ENCODE measurements at regions not wholly inside any gene's neighbourhood (a gene's known extent, or its start where the extent isn't known, plus 50 kb on each side); places are given as distances from the start of the nearest gene placed in this dataset.

DNA sequence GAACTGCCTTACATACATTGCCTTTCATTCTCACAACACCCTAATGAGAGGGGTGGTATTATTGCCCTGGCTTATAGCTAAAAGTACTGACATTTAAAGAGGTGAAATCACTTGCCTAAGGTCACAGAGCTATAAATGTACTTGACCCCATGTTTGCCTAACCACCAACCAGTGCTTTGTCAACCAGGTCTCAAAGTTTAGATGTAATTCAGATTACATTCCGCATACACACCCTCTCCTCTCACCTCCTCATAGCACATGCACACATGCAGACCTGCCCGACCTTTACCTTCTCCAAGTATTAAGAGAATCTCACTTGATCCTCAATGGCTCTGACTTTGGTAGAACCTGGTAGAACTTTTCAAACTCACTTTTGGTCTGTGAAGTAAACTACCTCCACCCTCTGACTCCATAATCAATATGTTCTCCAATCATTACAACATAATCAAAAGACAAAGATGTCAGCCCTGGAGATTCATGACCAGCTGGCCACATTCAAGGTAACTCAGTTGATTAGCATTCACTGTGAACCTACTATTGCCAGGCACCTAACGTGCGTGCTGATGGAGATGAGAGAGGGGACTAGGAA, 63.2 kb upstream of the HES1 start:
- H3K4me1 Mint-ChIP-seq: peaks cover 19% of the 10 kb centered on the region
- H3K9me3 Mint-ChIP-seq: peaks cover 4% of the 10 kb centered on the region
- peaks cover 42% of the 10 kb centered on the region for H3K27me3 Mint-ChIP-seq
- H3K27ac Mint-ChIP-seq: no peak overlapping the region
- peak overlapping the region; percentile 55 for H3K4me3 Mint-ChIP-seq
- no peak for ATAC-seq (replicated peaks)
- H3K36me3 Mint-ChIP-seq (ENCODE audit: low read depth): no peaks in the 10 kb centered on the region

- H3K27ac Mint-ChIP-seq: no peak overlapping the region
- H3K4me3 Mint-ChIP-seq: no peak overlapping the region
- H3K27me3 Mint-ChIP-seq: peaks cover 49% of the 10 kb centered on the region
- H3K4me1 Mint-ChIP-seq: peaks cover 14% of the 10 kb centered on the region
- no peaks in the 10 kb centered on the region for H3K9me3 Mint-ChIP-seq
- ATAC-seq (replicated peaks): no peak
- H3K36me3 Mint-ChIP-seq (ENCODE audit: low read depth): no peaks in the 10 kb centered on the region
These were observed 62.0 kb upstream of the HES1 start for GRCh38 chr3:194073926-194074325.

GRCh38 chr3:194075088-194075615, 60.8 kb upstream of the HES1 start:
- no peak for ATAC-seq (replicated peaks)
- Mint-ChIP-seq H3K4me3 (no peak overlapping the region), H3K36me3 (ENCODE audit: low read depth) (no peaks in the 10 kb centered on the region), H3K27ac (no peak overlapping the region), H3K27me3 (peaks cover 43% of the 10 kb centered on the region), H3K4me1 (peaks cover 3% of the 10 kb centered on the region), H3K9me3 (no peaks in the 10 kb centered on the region)

GRCh38 chr3:194075802-194076460, 60.0 kb upstream of the HES1 start:
- Mint-ChIP-seq H3K4me1 (peaks cover 3% of the 10 kb centered on the region), H3K4me3 (no peak overlapping the region), H3K27me3 (peaks cover 44% of the 10 kb centered on the region), H3K36me3 (ENCODE audit: low read depth) (no peaks in the 10 kb centered on the region), H3K9me3 (no peaks in the 10 kb centered on the region), H3K27ac (no peak overlapping the region)
- ATAC-seq (replicated peaks): no peak

- H3K9me3 Mint-ChIP-seq: no peaks in the 10 kb centered on the region
- peaks cover 3% of the 10 kb centered on the region for H3K4me1 Mint-ChIP-seq
- no peak overlapping the region for H3K4me3 Mint-ChIP-seq
- H3K27me3 Mint-ChIP-seq: peaks cover 46% of the 10 kb centered on the region
- H3K27ac Mint-ChIP-seq: no peak overlapping the region
- no peaks in the 10 kb centered on the region for H3K36me3 Mint-ChIP-seq (ENCODE audit: low read depth)
- no peak for ATAC-seq (replicated peaks)
These were observed 59.5 kb upstream of the HES1 start for GRCh38 chr3:194076475-194076874.

- H3K36me3 Mint-ChIP-seq (ENCODE audit: low read depth): no peaks in the 10 kb centered on the region
- H3K9me3 Mint-ChIP-seq: no peaks in the 10 kb centered on the region
- no peak overlapping the region for H3K27ac Mint-ChIP-seq
- ATAC-seq (replicated peaks): no peak
- no peak overlapping the region for H3K4me3 Mint-ChIP-seq
- peaks cover 40% of the 10 kb centered on the region for H3K27me3 Mint-ChIP-seq
- H3K4me1 Mint-ChIP-seq: peaks cover 3% of the 10 kb centered on the region
These were observed 58.3 kb upstream of the HES1 start for GRCh38 chr3:194077602-194078001.

GRCh38 chr3:194078045-194078821, 57.7 kb upstream of the HES1 start:
- Mint-ChIP-seq H3K27ac (no peak overlapping the region), H3K9me3 (no peaks in the 10 kb centered on the region), H3K36me3 (ENCODE audit: low read depth) (no peaks in the 10 kb centered on the region), H3K27me3 (peaks cover 40% of the 10 kb centered on the region), H3K4me3 (no peak overlapping the region), H3K4me1 (no peaks in the 10 kb centered on the region)
- ATAC-seq (replicated peaks): no peak

GRCh38 chr3:194079702-194080172, 56.2 kb upstream of the HES1 start:
- Mint-ChIP-seq H3K27me3 (peaks cover 32% of the 10 kb centered on the region), H3K9me3 (no peaks in the 10 kb centered on the region)

DNA sequence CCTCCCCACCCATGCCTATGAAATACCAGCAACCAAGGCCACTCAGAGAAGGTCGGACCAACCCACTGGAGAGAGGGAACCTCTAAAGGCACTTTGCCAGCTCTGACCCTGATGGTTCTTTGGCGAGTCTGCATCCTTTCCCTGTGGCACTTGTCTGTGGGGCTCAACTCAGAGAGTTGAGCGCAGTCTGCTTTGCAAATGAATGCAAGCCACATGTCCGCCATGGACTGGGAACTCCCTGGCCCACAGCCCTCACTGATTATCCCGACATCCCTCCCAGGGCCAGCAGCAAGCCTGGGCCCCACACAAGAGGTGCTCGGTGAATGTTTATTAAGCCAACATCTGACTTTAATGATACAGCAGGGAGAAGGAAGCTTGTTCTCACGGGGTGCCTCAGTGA, 55.5 kb upstream of the HES1 start:
- no peak for ATAC-seq (replicated peaks)
- Mint-ChIP-seq H3K27ac (no peak overlapping the region), H3K4me1 (peaks cover 6% of the 10 kb centered on the region), H3K9me3 (no peaks in the 10 kb centered on the region), H3K4me3 (no peak overlapping the region), H3K36me3 (ENCODE audit: low read depth) (no peaks in the 10 kb centered on the region), H3K27me3 (peaks cover 28% of the 10 kb centered on the region)

More at GRCh38 chr3:194079702-194080172, 56.2 kb upstream of the HES1 start:
- no peak for ATAC-seq (replicated peaks)
- H3K4me3 Mint-ChIP-seq: no peak overlapping the region
- H3K36me3 Mint-ChIP-seq (ENCODE audit: low read depth): no peaks in the 10 kb centered on the region
- no peak overlapping the region for H3K27ac Mint-ChIP-seq
- peaks cover 6% of the 10 kb centered on the region for H3K4me1 Mint-ChIP-seq

DNA sequence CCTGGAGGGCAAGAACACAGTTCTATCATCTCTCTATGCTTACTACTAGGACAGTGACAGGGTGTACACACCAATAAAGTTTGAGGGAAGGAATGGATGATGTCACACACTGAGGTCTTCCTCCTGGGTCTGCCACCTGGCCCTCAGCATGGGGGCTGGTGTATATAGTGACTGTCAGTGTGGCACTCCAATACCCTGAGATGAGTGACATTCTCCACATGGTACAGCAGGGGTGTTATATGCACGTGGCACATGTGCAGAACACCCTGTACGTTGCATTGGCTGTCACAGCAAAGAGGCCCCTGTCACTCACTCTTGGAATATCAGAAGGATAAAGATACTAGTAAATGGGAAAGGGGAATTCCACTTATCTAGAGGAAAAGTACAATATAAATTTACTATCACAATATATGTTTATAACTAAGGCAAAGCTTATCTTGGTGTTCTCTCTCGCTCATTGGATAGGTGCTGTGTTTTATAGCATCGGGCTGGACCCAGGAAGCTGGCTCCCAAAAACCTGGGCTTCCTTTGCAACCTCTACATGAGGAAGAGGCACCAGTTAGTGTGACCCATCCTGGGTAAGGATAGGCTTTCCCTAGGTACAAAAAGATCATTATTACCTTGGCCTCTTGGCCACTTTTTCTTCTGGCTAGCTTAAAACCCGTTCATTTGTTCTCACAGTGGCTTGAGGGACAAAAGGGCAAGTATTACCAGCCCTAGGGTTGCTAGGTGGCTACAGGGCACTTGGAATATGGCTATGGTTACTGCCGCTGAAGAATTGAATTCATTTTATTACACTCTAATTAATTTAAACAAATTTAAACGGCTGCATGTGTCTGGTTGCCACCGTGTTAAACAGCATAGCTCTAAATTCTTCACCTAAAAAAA, 54.8 kb upstream of the HES1 start:
- Mint-ChIP-seq H3K4me1 (peaks cover 6% of the 10 kb centered on the region), H3K9me3 (no peaks in the 10 kb centered on the region), H3K27ac (no peak overlapping the region), H3K36me3 (ENCODE audit: low read depth) (no peaks in the 10 kb centered on the region), H3K4me3 (no peak overlapping the region), H3K27me3 (peaks cover 23% of the 10 kb centered on the region)
- ATAC-seq (replicated peaks): no peak

DNA sequence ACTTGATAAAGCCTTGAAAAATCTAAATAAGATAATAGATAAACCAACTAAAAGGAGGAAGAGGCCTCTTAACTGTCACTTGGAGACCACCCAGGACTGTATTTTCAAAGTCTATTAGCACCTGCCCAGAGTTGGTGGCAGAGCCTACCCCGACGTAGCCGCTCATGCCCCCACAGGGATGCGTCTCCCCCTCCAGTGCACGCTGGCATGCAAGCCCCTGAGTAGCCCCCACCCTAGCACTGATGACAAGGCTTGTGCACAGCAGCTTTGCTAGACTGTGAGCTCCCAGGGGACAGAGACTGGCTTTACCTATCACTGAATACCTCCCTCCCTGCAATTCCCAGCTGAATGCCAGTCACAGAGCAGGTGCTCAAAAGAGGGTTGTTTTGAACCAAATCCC, 54.1 kb upstream of the HES1 start:
- H3K4me3 Mint-ChIP-seq: no peak overlapping the region

GRCh38 chr3:194082743-194083636, 53.0 kb upstream of the HES1 start:
- ATAC-seq (replicated peaks): no peak
- H3K36me3 Mint-ChIP-seq (ENCODE audit: low read depth): no peaks in the 10 kb centered on the region
- no peak overlapping the region for H3K27ac Mint-ChIP-seq
- no peaks in the 10 kb centered on the region for H3K9me3 Mint-ChIP-seq
- H3K27me3 Mint-ChIP-seq: peaks cover 21% of the 10 kb centered on the region
- H3K4me3 Mint-ChIP-seq: no peak overlapping the region
- H3K4me1 Mint-ChIP-seq: peaks cover 6% of the 10 kb centered on the region

More for the DNA sequence above, 54.1 kb upstream of the HES1 start:
- no peak for ATAC-seq (replicated peaks)
- Mint-ChIP-seq H3K4me1 (peaks cover 6% of the 10 kb centered on the region), H3K27ac (no peak overlapping the region), H3K9me3 (no peaks in the 10 kb centered on the region), H3K27me3 (peaks cover 26% of the 10 kb centered on the region), H3K36me3 (ENCODE audit: low read depth) (no peaks in the 10 kb centered on the region)

- H3K27me3 Mint-ChIP-seq: peaks cover 17% of the 10 kb centered on the region
- no peaks in the 10 kb centered on the region for H3K9me3 Mint-ChIP-seq
- no peaks in the 10 kb centered on the region for H3K36me3 Mint-ChIP-seq (ENCODE audit: low read depth)
- no peak overlapping the region for H3K27ac Mint-ChIP-seq
- no peak overlapping the region for H3K4me3 Mint-ChIP-seq
- peaks cover 6% of the 10 kb centered on the region for H3K4me1 Mint-ChIP-seq
- ATAC-seq (replicated peaks): no peak
These were observed 52.2 kb upstream of the HES1 start for GRCh38 chr3:194083637-194084224.

All from activated T-helper 17 cell treated with anti-CD3 and anti-CD28 coated beads, Interleukin-2, amount 50 U/mL, for 72 hours (primary cell).